GM18505 (cell line): ENCODE measurements at regions not wholly inside any gene's neighbourhood (a gene's known extent, or its start where the extent isn't known, plus 50 kb on each side); places are given as distances from the start of the nearest gene placed in this dataset.

ENCODE experiments used
- ATAC-seq: cut with Tn5 transposase; IDR thresholded peaks from one replicate; pipeline ENCODE4 v1.9.1; 2021; ENCODE audit not compliant: unreplicated experiment
- POLR2A ChIP-seq: IDR thresholded peaks from 4 replicates; pipeline ENCODE4 v1.6.1; 2011; ENCODE audit warnings: borderline replicate concordance; ENCODE audit not compliant: insufficient read depth, insufficient read length; ENCODE audit errors: extremely low read depth

DNA sequence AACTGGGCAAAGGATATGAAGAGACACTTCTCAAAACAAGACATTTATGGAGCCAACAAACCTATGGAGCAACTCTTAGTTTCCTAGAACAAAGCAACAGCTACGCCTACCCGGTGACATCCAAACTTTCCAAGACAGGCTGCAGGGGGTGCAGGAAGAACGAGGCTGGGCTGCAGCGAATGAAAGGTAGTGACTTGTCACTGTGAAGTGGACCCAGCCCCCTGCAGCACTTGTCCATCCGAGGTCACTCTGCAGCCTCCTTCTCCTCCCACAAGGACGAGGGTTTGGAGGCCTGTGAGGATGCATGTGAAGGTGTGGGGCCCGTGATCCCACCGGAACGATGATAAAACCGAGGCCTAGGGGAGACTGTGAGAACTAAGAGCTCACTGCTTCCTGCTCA lies 192.6 kb upstream of the RPL38 start:
- no peak for ATAC-seq
- TF ChIP-seq POLR2A, result no peak

DNA sequence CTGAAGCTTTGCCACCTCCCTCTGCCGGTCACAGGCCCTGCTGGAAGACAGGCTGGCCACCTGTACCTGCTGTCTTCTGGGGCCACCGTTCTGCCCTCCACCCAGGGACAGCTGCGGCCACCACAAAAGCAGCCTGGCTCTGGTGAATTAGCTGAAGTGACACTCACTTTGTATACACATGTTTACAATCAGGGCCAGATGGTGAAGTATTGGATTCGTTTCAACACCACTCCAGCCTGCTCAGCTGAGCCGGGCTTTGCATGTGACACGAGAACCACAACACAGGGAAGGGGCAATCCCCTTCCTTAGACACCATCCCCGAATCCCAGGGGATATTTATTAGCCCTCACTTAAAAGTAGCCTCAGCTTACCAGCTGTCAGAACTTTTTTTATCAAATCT lies 191.5 kb upstream of the RPL38 start:
- ATAC-seq, result no peak
- TF ChIP-seq POLR2A, result no peak

DNA sequence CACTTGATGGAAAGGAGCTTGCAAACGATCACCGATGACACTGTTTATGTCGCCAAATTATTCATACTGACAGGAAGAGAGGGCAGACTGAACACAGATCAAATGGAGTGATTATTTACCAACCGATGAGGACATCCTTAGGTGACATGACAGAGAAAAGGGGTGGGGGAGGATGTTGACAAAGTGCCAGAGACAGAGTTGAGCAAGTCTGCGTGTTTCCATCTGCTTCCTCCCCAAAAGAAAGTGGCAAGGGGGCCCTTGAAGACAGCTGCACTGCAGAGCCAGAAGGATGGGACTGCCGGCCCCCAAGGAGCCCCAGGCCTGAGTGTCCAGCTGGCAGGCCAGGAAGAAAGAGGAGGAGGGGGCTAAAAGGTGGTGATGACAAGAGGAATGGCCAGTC lies 191.0 kb upstream of the RPL38 start:
- no peak for TF ChIP-seq POLR2A
- no peak for ATAC-seq

DNA sequence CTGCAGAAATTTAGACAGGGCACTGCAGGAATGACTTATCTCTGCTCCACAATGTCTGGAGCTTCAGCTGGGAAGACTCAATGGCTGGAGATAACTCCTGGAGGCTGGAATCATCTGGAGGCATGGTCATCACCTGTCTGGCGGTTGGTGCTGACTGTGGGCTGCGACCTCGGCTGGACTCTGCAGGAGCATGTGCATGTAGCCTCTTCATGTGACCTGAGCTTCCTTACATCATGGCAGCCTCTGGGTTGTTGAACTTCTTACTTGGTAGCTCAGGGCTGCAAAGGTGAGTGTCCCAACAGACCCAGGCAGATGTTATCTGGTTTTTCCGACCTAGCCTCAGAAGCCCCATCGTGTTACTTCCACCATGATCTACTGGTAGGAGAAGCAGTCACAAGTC lies 188.2 kb upstream of the RPL38 start:
- no peak for TF ChIP-seq POLR2A
- ATAC-seq, result no peak

DNA sequence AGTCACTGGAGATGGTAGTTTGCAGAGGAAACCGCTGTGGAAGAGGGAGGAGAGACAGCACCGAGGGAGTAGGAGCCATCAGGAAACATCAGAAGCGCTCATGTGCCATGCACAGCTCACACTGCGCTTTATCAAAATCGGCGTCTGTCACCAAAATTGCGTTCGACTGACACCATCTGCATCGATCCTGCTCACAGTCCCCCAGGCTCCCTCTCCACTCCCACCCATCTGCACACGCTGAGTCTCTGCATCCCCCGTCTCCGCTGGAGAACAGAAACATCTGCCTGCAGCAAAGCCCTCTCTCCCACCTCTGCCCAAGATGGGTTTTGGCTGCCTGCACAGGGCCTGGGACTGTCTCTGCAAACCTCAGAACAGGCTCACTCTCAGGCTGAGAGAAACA lies 187.5 kb upstream of the RPL38 start:
- TF ChIP-seq POLR2A, result no peak
- ATAC-seq, result no peak

DNA sequence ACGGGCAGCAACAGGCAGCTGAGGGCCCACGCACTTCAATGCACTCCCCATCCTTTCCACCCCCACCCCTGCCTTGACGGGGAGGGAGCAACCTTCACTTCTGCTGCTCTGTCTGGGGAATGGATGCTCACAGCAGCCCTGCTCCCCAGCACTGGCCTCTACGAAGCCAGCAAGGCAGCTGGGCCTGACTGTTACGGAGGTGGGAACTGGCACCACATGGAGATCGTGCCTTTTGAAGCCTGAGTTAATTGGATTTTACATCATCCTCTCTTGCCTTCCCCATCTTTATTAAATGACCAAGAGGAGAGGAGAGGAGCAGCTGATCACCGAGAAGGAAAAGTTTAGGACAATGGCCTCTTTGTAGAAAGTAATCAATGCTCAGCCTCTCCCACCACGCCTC lies 187.0 kb upstream of the RPL38 start:
- no peak for TF ChIP-seq POLR2A

DNA sequence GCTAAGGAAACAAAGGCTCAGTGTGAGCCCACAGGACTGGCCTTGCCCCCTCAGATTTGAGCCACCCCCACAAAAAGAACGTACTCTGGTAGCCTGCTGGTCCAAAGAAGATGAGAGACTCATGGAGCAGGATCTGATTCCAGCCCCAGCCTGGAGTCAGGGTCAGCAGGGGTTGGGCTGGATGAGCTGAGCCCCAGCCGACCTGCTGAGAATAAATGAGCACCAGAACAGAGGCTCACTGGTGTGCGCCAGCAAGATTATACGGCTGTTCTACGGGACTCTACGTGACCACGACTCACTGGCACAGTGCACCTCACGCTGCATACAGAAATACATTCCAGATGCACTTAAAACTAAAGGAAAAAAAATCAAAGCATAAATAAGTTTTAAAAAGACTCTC lies 186.0 kb upstream of the RPL38 start:
- ATAC-seq, result no peak
- no peak for TF ChIP-seq POLR2A

More for the DNA sequence above, 187.0 kb upstream of the RPL38 start:
- no peak for ATAC-seq

DNA sequence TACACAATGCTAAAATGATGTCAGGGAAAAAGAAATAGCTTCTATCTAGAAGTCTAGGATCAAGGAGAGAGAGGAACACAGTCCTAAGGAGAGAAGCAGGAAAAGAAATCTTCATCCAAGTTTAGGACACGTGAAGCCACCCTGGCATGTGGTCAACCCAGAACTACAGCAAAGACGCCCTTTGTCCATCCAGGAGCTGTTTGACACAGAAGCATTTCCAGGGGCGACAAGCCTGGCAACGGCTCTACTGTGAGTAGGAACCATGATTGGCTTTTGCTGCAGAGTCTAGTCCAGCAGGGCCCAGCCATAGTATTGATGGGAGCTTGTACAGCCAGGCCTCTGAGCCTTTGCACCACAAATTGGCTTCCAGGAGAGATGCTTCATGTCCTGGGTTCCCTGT lies 185.4 kb upstream of the RPL38 start:
- no peak for ATAC-seq
- no peak for TF ChIP-seq POLR2A

DNA sequence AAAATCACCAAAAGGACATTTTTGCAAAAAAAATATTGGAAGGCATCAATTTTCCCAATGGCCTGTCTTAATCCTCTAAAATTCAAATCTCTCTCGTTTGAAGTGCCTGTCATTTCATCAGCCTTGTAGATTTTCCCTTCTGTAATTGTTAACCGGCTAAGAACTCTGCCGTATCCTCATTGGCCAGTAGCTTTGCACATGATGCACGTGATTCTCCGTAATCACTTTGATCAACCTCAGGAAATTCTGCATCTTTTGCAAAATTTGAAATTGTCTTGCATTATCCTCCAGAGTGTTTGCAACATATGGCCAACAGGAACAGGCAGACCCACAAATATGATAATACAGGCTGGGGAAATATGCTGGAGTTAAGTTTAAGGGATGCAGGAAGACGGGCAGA lies 184.2 kb upstream of the RPL38 start:
- ATAC-seq, result no peak
- no peak for TF ChIP-seq POLR2A

DNA sequence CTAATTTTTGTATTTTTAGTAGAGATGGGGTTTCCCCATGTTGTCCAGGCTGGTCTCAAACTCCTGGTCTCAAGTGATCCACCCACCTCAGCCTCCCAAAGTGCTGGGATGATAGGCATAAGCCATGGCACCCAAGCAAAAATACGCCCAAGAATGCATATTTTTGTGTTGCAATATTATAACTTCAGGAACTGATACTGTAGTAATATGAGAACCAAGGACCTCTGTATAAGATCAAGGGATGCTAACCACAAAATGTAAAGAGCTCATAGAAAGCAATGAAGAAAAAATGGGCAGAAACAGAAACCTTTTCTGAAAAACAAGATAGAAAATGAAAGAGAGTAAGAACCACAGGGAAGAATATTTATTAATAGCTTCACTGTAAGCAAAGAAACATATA lies 183.6 kb upstream of the RPL38 start:
- no peak for ATAC-seq
- no peak for TF ChIP-seq POLR2A

DNA sequence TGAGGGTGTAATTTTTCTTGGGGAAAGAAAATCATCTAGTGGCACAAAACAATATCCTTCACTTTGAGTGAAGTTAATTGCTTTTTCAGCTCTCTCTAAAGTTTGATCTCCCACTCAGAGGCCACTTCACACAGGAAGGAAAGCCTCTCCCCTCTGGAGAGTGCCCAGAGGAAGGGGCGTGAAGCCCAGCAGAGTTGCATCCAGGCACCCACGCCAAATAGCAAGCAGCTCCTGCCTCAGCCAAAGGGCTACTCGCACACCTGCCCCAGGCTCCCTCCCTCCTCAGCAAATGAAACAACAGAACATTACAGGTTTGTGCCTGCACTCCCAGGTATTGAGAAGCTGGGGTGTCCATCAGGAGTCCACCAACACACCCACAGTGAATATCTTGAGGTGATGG lies 183.0 kb upstream of the RPL38 start:
- TF ChIP-seq POLR2A, result no peak
- no peak for ATAC-seq

DNA sequence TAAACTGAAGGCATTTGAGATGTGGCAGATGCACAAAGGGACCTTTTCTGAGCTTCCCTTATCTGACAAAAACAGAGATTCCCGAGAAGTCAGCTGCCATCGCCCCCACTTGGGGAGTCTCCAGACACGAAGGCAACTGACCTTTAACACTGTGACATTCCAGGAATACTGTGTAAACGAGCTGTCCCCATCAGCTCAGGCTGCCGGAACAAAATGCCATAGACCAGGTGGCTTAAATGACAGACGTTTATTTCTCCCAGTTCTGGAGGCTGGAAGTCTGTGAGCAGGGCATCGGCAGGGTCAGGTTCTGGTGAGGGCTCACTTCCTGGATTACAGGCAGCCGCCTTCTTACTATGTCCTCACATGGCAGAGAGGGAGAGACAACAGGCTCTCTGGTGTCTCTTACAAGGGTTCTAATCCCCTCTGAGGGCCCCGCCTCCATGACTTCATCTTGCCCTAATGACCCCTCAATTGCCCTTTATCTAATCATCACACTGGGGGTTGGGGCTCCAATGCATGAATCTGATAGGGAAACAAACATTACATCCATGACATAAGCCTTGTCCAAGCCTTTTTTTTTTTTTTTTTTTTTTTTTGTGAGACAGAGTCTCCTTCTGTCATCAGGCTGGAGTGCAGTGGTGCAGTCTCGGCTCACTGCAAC lies 178.5 kb upstream of the RPL38 start:
- TF ChIP-seq POLR2A, result no peak
- no peak for ATAC-seq

DNA sequence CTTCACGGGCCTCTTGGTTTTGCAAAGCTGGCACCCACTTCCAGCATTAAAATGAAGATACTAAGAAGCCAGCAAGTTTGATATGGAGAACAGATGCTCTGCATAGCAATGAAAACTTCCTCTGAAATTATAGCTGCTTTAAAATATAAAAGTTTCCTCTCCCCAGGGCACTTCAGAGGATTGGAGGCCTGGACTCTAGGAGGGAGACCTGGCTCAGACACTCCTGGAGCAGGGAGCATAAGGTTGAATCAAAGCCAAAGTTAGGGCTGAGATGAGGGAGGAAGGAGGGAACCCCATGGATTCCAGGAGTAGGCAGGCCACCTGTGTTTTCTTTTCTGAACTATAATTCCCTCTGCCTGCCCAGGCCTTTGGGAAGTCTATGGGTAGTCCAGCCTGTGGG lies 176.0 kb upstream of the RPL38 start:
- no peak for ATAC-seq
- no peak for TF ChIP-seq POLR2A

DNA sequence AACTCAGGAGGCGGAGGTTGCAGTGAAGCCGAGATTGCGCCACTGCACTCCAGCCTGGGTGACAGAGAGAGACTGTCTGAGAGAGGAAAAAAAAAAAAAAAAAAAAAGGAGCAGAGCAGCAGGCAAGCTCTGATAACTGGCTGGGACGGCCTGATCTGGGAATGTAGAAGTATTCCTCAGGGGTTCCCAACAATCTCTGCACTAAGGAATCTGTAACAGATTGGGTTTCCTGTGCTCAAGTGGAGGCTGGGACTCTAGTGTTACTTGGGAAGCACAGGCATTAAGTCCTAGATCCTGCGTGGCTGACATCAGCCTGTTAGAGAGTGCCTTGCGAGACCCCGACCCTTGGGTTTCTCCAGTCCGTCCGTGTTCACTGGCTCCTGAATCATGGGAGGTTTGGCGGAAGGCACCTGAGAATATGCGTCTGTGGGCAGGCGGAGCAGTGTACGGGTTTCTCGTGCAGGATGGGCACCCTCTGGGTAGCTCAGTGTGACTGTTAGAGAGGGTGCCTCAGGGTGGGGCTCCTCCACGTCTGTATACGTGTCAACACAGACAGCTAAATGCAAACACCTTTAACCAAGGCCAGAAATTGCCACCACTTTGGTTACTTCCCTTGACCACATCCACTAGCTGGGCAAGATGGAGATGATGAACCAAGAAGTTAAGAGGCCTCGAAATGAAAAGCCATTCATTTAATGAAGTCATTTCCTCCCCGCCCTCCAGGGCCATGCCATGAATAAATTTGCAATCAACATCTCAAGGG lies 174.9 kb upstream of the RPL38 start:
- ATAC-seq, result no peak
- TF ChIP-seq POLR2A, result no peak
